ENCODE measurements at regions not wholly inside any gene's neighbourhood (a gene's known extent, or its start where the extent isn't known, plus 50 kb on each side); places are given as distances from the start of the nearest gene placed in this dataset.

- peak overlapping the region; percentile 26 to 66 (median 52) for H3K27ac ChIP-seq
Observed at GRCh38 chr9:14383294-14383693, 69.4 kb upstream of the NFIB start.

GRCh38 chr9:14380061-14380836, 66.3 kb upstream of the NFIB start:
- no peak for TF ChIP-seq CTCF (IDR thresholded peaks at IDR 0.05 in 4 of 5, conservative IDR thresholded peaks at IDR 0.05 in 1 of 5)
- TF ChIP-seq POLR2A (IDR thresholded peaks at IDR 0.05), result no peak
- in situ Hi-C loops (cut with MboI; ENCODE audit: low sequenced_read_pairs in 4 of 4) (no loop called here), intact Hi-C loops (cut with DNase I; ENCODE audit: low total_unique reads) (no loop called here)
- H3K9me3 ChIP-seq, result no peaks in the 10 kb centered on the region
- ATAC-seq (no peak), DNase-seq (no peak)
- H3K4me3 ChIP-seq, result no peak overlapping the region
- H3K4me1 ChIP-seq, result peaks cover 18 to 25% of the 10 kb centered on the region in 2 donors
- H3K27ac ChIP-seq, result no peak overlapping the region
- no peaks in the 10 kb centered on the region for H3K27me3 ChIP-seq
- no peaks in the 10 kb centered on the region for H3K36me3 ChIP-seq

More at GRCh38 chr9:14383294-14383693, 69.4 kb upstream of the NFIB start:
- ATAC-seq (peak; percentile 56 to 73), DNase-seq (peak; percentile 15 to 38)
- Histone ChIP-seq H3K9me3 (no peaks in the 10 kb centered on the region), H3K4me3 (peak overlapping the region in 1 of 4 donors; percentile 37), H3K36me3 (no peaks in the 10 kb centered on the region), H3K4me1 (peaks cover 22 to 25% of the 10 kb centered on the region in 2 donors), H3K27me3 (no peaks in the 10 kb centered on the region)
- intact Hi-C loops (cut with DNase I; ENCODE audit: low total_unique reads), result no loop called here
- no peak for TF ChIP-seq POLR2A (IDR thresholded peaks at IDR 0.05)
- no peak for TF ChIP-seq CTCF (IDR thresholded peaks at IDR 0.05 in 4 of 5, conservative IDR thresholded peaks at IDR 0.05 in 1 of 5)
- in situ Hi-C loops (cut with MboI; ENCODE audit: low sequenced_read_pairs in 4 of 4), result no loop called here

- intact Hi-C loops (cut with DNase I; ENCODE audit: low total_unique reads), result no loop called here
- DNase-seq (no peak), ATAC-seq (no peak)
- TF ChIP-seq CTCF (IDR thresholded peaks at IDR 0.05 in 4 of 5, conservative IDR thresholded peaks at IDR 0.05 in 1 of 5) (no peak), POLR2A (IDR thresholded peaks at IDR 0.05) (no peak)
- Histone ChIP-seq H3K4me3 (no peak overlapping the region), H3K36me3 (no peaks in the 10 kb centered on the region), H3K9me3 (no peaks in the 10 kb centered on the region), H3K4me1 (peaks cover 13 to 15% of the 10 kb centered on the region in 2 donors), H3K27ac (no peak overlapping the region), H3K27me3 (no peaks in the 10 kb centered on the region)
- in situ Hi-C loops (cut with MboI; ENCODE audit: low sequenced_read_pairs in 4 of 4), result no loop called here
Observed at GRCh38 chr9:14379280-14379679, 65.3 kb upstream of the NFIB start.

- no peak overlapping the region for H3K4me3 ChIP-seq
- H3K27ac ChIP-seq, result peak overlapping the region in 2 of 4 donors; percentile 33 to 53
- in situ Hi-C loops (cut with MboI; ENCODE audit: low sequenced_read_pairs in 4 of 4), result no loop called here
- TF ChIP-seq CTCF (IDR thresholded peaks at IDR 0.05 in 4 of 5, conservative IDR thresholded peaks at IDR 0.05 in 1 of 5), result no peak
- no peak for TF ChIP-seq POLR2A (IDR thresholded peaks at IDR 0.05)
- H3K4me1 ChIP-seq, result peaks cover 17 to 19% of the 10 kb centered on the region in 2 donors
- intact Hi-C loops (cut with DNase I; ENCODE audit: low total_unique reads), result no loop called here
- H3K36me3 ChIP-seq, result no peaks in the 10 kb centered on the region
- H3K27me3 ChIP-seq, result no peaks in the 10 kb centered on the region
- no peak for DNase-seq
- ATAC-seq, result no peak
- no peaks in the 10 kb centered on the region for H3K9me3 ChIP-seq
Observed at GRCh38 chr9:14373706-14374105, 59.8 kb upstream of the NFIB start.

Data from gastrocnemius medialis (tissue), 4 donors.